HG03025 (cell line): ENCODE measurements at regions not wholly inside any gene's neighbourhood (a gene's known extent, or its start where the extent isn't known, plus 50 kb on each side); places are given as distances from the start of the nearest gene placed in this dataset.

Experiments
- ATAC-seq: cut with Tn5 transposase; IDR thresholded peaks from one replicate; pipeline ENCODE4 v1.9.1; 2021; ENCODE audit warnings: mild to moderate bottlenecking, moderate library complexity; ENCODE audit not compliant: unreplicated experiment, low FRiP score

GRCh38 chr20:12414446-12415274 is 497.0 kb downstream of the BTBD3 start:
- no peak for ATAC-seq

GRCh38 chr20:12416281-12416680 is 498.6 kb downstream of the BTBD3 start:
- ATAC-seq: no peak

- no peak for ATAC-seq
These were observed 516.0 kb downstream of the BTBD3 start for GRCh38 chr20:12433724-12434123.

- no peak for ATAC-seq
These were observed 517.0 kb downstream of the BTBD3 start for GRCh38 chr20:12434672-12435071.

GRCh38 chr20:12435268-12435667 is 517.6 kb downstream of the BTBD3 start:
- ATAC-seq: no peak

- no peak for ATAC-seq
These were observed 536.0 kb downstream of the BTBD3 start for GRCh38 chr20:12453711-12454110.

GRCh38 chr20:12455148-12455547 is 537.5 kb downstream of the BTBD3 start:
- no peak for ATAC-seq

- no peak for ATAC-seq
These were observed 540.5 kb downstream of the BTBD3 start for GRCh38 chr20:12458241-12458640.

- no peak for ATAC-seq
These were observed 544.7 kb upstream of the SPTLC3 start for GRCh38 chr20:12464036-12464435.

GRCh38 chr20:12466915-12467314 is 541.9 kb upstream of the SPTLC3 start:
- no peak for ATAC-seq

- no peak for ATAC-seq
These were observed 541.0 kb upstream of the SPTLC3 start for GRCh38 chr20:12467758-12468157.

GRCh38 chr20:12482661-12483060 is 526.1 kb upstream of the SPTLC3 start:
- ATAC-seq: no peak

- no peak for ATAC-seq
These were observed 506.3 kb upstream of the SPTLC3 start for GRCh38 chr20:12502443-12502842.

GRCh38 chr20:12504779-12505178 is 504.0 kb upstream of the SPTLC3 start:
- no peak for ATAC-seq

GRCh38 chr20:12511499-12511898 is 497.3 kb upstream of the SPTLC3 start:
- no peak for ATAC-seq

GRCh38 chr20:12512755-12513154 is 496.0 kb upstream of the SPTLC3 start:
- ATAC-seq: no peak

- no peak for ATAC-seq
These were observed 480.7 kb upstream of the SPTLC3 start for GRCh38 chr20:12528104-12528503.

- ATAC-seq: no peak
These were observed 480.2 kb upstream of the SPTLC3 start for GRCh38 chr20:12528591-12529041.

GRCh38 chr20:12531626-12532025 is 477.1 kb upstream of the SPTLC3 start:
- no peak for ATAC-seq

- ATAC-seq: no peak
These were observed 473.5 kb upstream of the SPTLC3 start for GRCh38 chr20:12535316-12535715.

GRCh38 chr20:12535770-12536169 is 473.0 kb upstream of the SPTLC3 start:
- ATAC-seq: no peak

- no peak for ATAC-seq
These were observed 454.3 kb upstream of the SPTLC3 start for GRCh38 chr20:12554426-12554825.
